Keratinocyte (primary cell): ENCODE measurements at regions not wholly inside any gene's neighbourhood (a gene's known extent, or its start where the extent isn't known, plus 50 kb on each side); places are given as distances from the start of the nearest gene placed in this dataset.

Source experiments
- CTCF ChIP-seq, 3 experiments: IDR thresholded peaks in 1 of 3; conservative IDR thresholded peaks in 1 of 3; optimal IDR thresholded peaks in 1 of 3; 2 replicates in 2 of 3; 3 replicates in 1 of 3; pipeline versions ENCODE3 to v1.5.1; 2011; ENCODE audit warnings: low read length in 3 of 3, mild to moderate bottlenecking in 3 of 3, moderate library complexity in 2 of 3, control low read depth in 1 of 3, inconsistent platforms in 1 of 3; ENCODE audit not compliant: insufficient read depth in 2 of 3; ENCODE audit errors: extremely low read depth in 1 of 3
- EZH2 ChIP-seq: IDR thresholded peaks from one replicate; pipeline ENCODE4 v1.6.1; 2012; ENCODE audit warnings: inconsistent platforms, mild to moderate bottlenecking, low read length, moderate library complexity

GRCh38 chr13:81001828-81002385 lies 661.0 kb upstream of the SPRY2 start:
- TF ChIP-seq CTCF (optimal IDR thresholded peaks at IDR 0.05 in 1 of 3, IDR thresholded peaks at IDR 0.05 in 1 of 3, conservative IDR thresholded peaks at IDR 0.05 in 1 of 3; ENCODE audit: extremely low read depth in 1 of 3, insufficient read depth in 2 of 3, low read length in 3 of 3) (no peak), EZH2 (no peak)
